Endothelial cell of umbilical vein (primary cell): ENCODE measurements at regions not wholly inside any gene's neighbourhood (a gene's known extent, or its start where the extent isn't known, plus 50 kb on each side); places are given as distances from the start of the nearest gene placed in this dataset.

Source experiments
- BruUV-seq: library from RNA; stranded (reverse); fragments of 400-500 nt; replicated peaks from 2 replicates; lab custom pipeline; 2021; lab: Mats Ljungman, UMichigan
- CTCF ChIA-PET: fragments of 300-600, 350-600 bp; sonication (Branson Sonifier 250); formaldehyde crosslinking; loops from one replicate; lab custom pipeline; 2021; ENCODE audit warnings: antibody characterized with exemption, inconsistent platforms; lab: Charles Lee
- POLR2A ChIA-PET: fragments of 300-600, 350-600 bp; sonication (Branson Sonifier 250); formaldehyde crosslinking; loops from one replicate; lab custom pipeline; 2021; ENCODE audit warnings: antibody characterized with exemption, inconsistent platforms; lab: Charles Lee
- DNase-seq: peaks from one replicate; pipeline ENCODE4 v3.0.0-alpha.2; 2011; ENCODE audit warnings: low read depth, low spot score
- FAIRE-seq: peaks from 2 replicates; lab custom pipeline; 2011; peaks lifted over from hg19 to GRCh38; lab: Jason Lieb, UNC
- H2AFZ ChIP-seq: 2 replicates; pipeline ENCODE4 v1.6.0; 2012; ENCODE audit warnings: low read depth, low read length, control low read depth, inconsistent platforms
- H3K27ac ChIP-seq: 2 replicates; pipeline ENCODE4 v1.5.1; 2011; ENCODE audit warnings: low read depth, mild to moderate bottlenecking, control low read depth, low read length, moderate library complexity; ENCODE audit not compliant: insufficient read depth
- H3K27me3 ChIP-seq, 2 experiments: 2 replicates each; pipeline versions ENCODE4 v1.6.0 to v1.6.1; 2011; ENCODE audit warnings: low read length in 2 of 2, mixed read lengths in 1 of 2; ENCODE audit not compliant: control insufficient read depth in 2 of 2, insufficient read depth in 2 of 2
- H3K36me3 ChIP-seq, 2 experiments: 2 replicates in 1 of 2; 3 replicates in 1 of 2; pipeline ENCODE4 v1.5.1; 2011; ENCODE audit warnings: low read length in 2 of 2, mild to moderate bottlenecking in 1 of 2, moderate library complexity in 1 of 2; ENCODE audit not compliant: control insufficient read depth in 2 of 2, insufficient read depth in 2 of 2; ENCODE audit errors: extremely low read depth in 1 of 2
- H3K4me1 ChIP-seq: 3 replicates; pipeline ENCODE4 v1.5.1; 2011; ENCODE audit warnings: mild to moderate bottlenecking, low read length; ENCODE audit not compliant: control insufficient read depth, insufficient read depth; ENCODE audit errors: extremely low read depth
- H3K4me2 ChIP-seq: 2 replicates; pipeline ENCODE4 v1.6.1; 2011; ENCODE audit warnings: low read length, control low read depth, mixed read lengths; ENCODE audit not compliant: insufficient read depth
- H3K4me3 ChIP-seq, 3 experiments: fragments of 200-600 bp in 1 of 3; sonication (generic), shearing (Covaris generic) in 1 of 3; replicated peaks in 1 of 3; 2 replicates each; pipeline ENCODE4 v1.5.1; 2011 to 2016; ENCODE audit warnings: control low read depth in 3 of 3, low read length in 3 of 3, mild to moderate bottlenecking in 2 of 3, inconsistent platforms in 1 of 3, low read depth in 1 of 3, moderate library complexity in 1 of 3; ENCODE audit not compliant: insufficient read depth in 1 of 3
- H3K79me2 ChIP-seq: 2 replicates; pipeline ENCODE4 v1.6.0; 2012; ENCODE audit warnings: low read length, inconsistent platforms; ENCODE audit not compliant: control insufficient read depth, insufficient read depth
- H3K9ac ChIP-seq: replicated peaks from 2 replicates; pipeline ENCODE3; 2011; ENCODE audit warnings: low read length, control low read depth; ENCODE audit not compliant: insufficient read depth; ENCODE audit errors: extremely low read depth
- H3K9me1 ChIP-seq: replicated peaks from 3 replicates; pipeline ENCODE4 v1.6.0; 2011; ENCODE audit warnings: mild to moderate bottlenecking, low read length; ENCODE audit not compliant: control insufficient read depth, insufficient read depth; ENCODE audit errors: extremely low read depth
- H3K9me3 ChIP-seq: replicated peaks from 2 replicates; pipeline ENCODE4 v1.5.1; 2012; ENCODE audit warnings: low read length, inconsistent platforms; ENCODE audit not compliant: control insufficient read depth, insufficient read depth
- H4K20me1 ChIP-seq: replicated peaks from 2 replicates; pipeline ENCODE3; 2011; ENCODE audit warnings: mild to moderate bottlenecking, low read length; ENCODE audit not compliant: control insufficient read depth, insufficient read depth; ENCODE audit errors: extremely low read depth
- EZH2 ChIP-seq: IDR thresholded peaks from 2 replicates; pipeline ENCODE4 v1.6.1; 2012; ENCODE audit warnings: borderline replicate concordance, low read depth, mild to moderate bottlenecking, moderate library complexity, low read length, inconsistent platforms; ENCODE audit not compliant: severe bottlenecking
- FOS ChIP-seq: IDR thresholded peaks from 2 replicates; pipeline ENCODE4 v1.6.1; 2011; ENCODE audit warnings: mild to moderate bottlenecking, low read length, moderate library complexity, borderline replicate concordance; ENCODE audit not compliant: insufficient read depth
- GATA2 ChIP-seq: IDR thresholded peaks from 2 replicates; pipeline ENCODE4 v1.7.0; 2011; ENCODE audit warnings: low read depth, mild to moderate bottlenecking, moderate library complexity, mixed read lengths, low read length; ENCODE audit not compliant: insufficient read length, insufficient read depth
- JUN ChIP-seq: IDR thresholded peaks from 2 replicates; pipeline ENCODE4 v1.6.1; 2011; ENCODE audit warnings: borderline replicate concordance, low read depth; ENCODE audit not compliant: insufficient read length, insufficient read depth
- MAX ChIP-seq: IDR thresholded peaks from 2 replicates; pipeline ENCODE4 v1.6.1; 2011; ENCODE audit not compliant: insufficient read depth, insufficient read length
- MYC ChIP-seq: IDR thresholded peaks from one replicate; pipeline ENCODE4 v1.6.1; 2011; ENCODE audit warnings: mild to moderate bottlenecking, low read depth, low read length
- POLR2A ChIP-seq: IDR thresholded peaks from 2 replicates; pipeline ENCODE4 v1.6.1; 2012; ENCODE audit warnings: low read depth, mild to moderate bottlenecking, control low read depth, low read length
- POLR2AphosphoS5 ChIP-seq: IDR thresholded peaks from 2 replicates; pipeline ENCODE4 v1.6.1; 2012; ENCODE audit warnings: low read depth, mild to moderate bottlenecking, control low read depth, low read length, moderate library complexity; ENCODE audit not compliant: insufficient read depth
- dilution Hi-C: fragments of 300-500 bp; cut with MboI; formaldehyde crosslinking; loops from one replicate; pipeline ENCODE4 v1.15.0; 2019; ENCODE audit warnings: low sequenced_read_pairs; ENCODE audit not compliant: extremely low pct_ligation_motif_present
- intact Hi-C: fragments of 100-400 bp; cut with micrococcal nuclease; formaldehyde crosslinking; loops from one replicate; pipeline ENCODE4 v1.10.0; 2022
- TF ChIP-seq, protein P1 (sequence below), 2 donors: IDR thresholded peaks; 1 replicate in 1 of 2; 2 replicates in 1 of 2; pipeline ENCODE4 v1.5.1; 2011; ENCODE audit warnings: low read length in 2 of 2, mild to moderate bottlenecking in 2 of 2, moderate library complexity in 2 of 2, control low read depth in 1 of 2, inconsistent platforms in 1 of 2, low read depth in 1 of 2; ENCODE audit not compliant: insufficient read depth in 1 of 2; ENCODE audit errors: extremely low read depth in 1 of 2

DNA sequence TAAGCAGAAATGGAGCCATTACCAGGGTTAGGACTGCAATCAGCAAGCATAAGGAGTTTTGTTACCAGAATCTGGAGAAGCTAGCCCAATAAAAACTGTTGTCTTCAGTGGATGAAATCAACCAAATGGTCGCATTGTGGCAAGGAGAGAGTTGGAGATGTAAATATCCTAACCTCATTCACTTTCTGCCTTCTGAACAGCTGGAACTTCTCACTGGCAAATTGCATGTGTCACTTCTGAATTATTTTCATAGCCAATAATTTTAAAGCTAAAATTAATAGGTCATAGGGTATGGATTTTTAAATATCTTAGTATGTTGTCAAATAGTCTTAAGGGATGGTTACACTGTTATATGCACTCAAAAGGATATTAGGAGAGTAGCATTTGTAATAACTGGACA, 121.6 kb downstream of the SUCNR1 start:
- CTCF ChIA-PET = interaction anchor here (0.9 kb wide), 1 partner anchor 10 kb away, joined by 5 read pairs; no protein-coding TSS in a partner anchor
- Histone ChIP-seq H3K9me1 (no peaks in the 10 kb centered on the region), H3K36me3 (no peaks in the 10 kb centered on the region), H3K27me3 (no peaks in the 10 kb centered on the region), H2AFZ (no peak overlapping the region), H3K4me3 (no peak overlapping the region), H3K4me2 (no peak overlapping the region), H3K79me2 (no peaks in the 10 kb centered on the region), H3K27ac (no peak overlapping the region), H3K9me3 (no peaks in the 10 kb centered on the region), H3K9ac (no peak overlapping the region), H3K4me1 (no peaks in the 10 kb centered on the region), H4K20me1 (no peaks in the 10 kb centered on the region)
- dilution Hi-C loops = no loop called here
- POLR2A ChIA-PET = no interaction called here
- no peak for DNase-seq
- no peak for TF ChIP-seq FOS
- TF ChIP-seq POLR2AphosphoS5 = no peak
- TF ChIP-seq MAX = no peak
- TF ChIP-seq, protein P1, sequence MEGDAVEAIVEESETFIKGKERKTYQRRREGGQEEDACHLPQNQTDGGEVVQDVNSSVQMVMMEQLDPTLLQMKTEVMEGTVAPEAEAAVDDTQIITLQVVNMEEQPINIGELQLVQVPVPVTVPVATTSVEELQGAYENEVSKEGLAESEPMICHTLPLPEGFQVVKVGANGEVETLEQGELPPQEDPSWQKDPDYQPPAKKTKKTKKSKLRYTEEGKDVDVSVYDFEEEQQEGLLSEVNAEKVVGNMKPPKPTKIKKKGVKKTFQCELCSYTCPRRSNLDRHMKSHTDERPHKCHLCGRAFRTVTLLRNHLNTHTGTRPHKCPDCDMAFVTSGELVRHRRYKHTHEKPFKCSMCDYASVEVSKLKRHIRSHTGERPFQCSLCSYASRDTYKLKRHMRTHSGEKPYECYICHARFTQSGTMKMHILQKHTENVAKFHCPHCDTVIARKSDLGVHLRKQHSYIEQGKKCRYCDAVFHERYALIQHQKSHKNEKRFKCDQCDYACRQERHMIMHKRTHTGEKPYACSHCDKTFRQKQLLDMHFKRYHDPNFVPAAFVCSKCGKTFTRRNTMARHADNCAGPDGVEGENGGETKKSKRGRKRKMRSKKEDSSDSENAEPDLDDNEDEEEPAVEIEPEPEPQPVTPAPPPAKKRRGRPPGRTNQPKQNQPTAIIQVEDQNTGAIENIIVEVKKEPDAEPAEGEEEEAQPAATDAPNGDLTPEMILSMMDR (IDR thresholded peaks at IDR 0.05; ENCODE audit: extremely low read depth in 1 of 2, insufficient read depth in 1 of 2, low read depth in 1 of 2, low read length in 2 of 2) = no peak
- no peak for TF ChIP-seq MYC
- TF ChIP-seq EZH2 = no peak
- no peak for TF ChIP-seq GATA2
- no peak for TF ChIP-seq POLR2A
- TF ChIP-seq JUN = no peak
- intact Hi-C loops = no loop called here
- no TSS peak for BruUV-seq
- FAIRE-seq = no peak
